B cell (primary cell): ENCODE measurements at regions not wholly inside any gene's neighbourhood (a gene's known extent, or its start where the extent isn't known, plus 50 kb on each side); places are given as distances from the start of the nearest gene placed in this dataset.

Experiments
- CTCF ChIP-seq: fragments of 200-600 bp; IDR thresholded peaks from one replicate; pipeline ENCODE4 v1.8.0; 2022; ENCODE audit warnings: antibody characterized with exemption, mild to moderate bottlenecking
- EZH2 ChIP-seq: IDR thresholded peaks from 2 replicates; pipeline ENCODE4 v1.6.1; 2012; ENCODE audit warnings: borderline replicate concordance, low read depth, mild to moderate bottlenecking, moderate library complexity, low read length; ENCODE audit not compliant: insufficient read depth, poor library complexity, severe bottlenecking

DNA sequence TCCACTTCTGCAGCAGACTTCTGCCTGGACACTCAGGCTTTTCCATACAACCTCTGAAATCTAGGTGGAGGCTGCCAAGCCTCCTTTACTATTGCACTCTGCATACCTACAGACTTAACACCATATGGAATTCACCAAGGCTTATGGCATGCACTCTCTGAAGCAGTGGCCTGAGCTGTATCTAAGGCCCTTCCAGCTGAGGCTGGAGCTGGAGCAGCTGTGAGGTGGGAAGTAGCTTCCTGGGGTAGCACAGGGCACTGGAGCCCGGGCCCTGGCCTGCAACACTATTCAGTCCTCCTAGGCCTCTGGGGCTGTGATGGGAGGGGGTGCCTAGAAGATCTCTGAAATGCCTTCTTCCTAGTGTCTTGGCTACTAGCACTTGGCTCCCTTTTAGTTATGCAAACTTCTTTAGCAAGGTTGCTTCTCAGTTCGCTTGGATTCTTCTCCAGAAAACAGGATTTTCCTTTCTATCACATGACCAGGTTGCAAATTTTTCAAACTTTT, 186.6 kb upstream of the RORA start:
- TF ChIP-seq CTCF: no peak
- no peak for TF ChIP-seq EZH2
